ENCODE measurements at regions not wholly inside any gene's neighbourhood (a gene's known extent, or its start where the extent isn't known, plus 50 kb on each side); places are given as distances from the start of the nearest gene placed in this dataset.

DNA sequence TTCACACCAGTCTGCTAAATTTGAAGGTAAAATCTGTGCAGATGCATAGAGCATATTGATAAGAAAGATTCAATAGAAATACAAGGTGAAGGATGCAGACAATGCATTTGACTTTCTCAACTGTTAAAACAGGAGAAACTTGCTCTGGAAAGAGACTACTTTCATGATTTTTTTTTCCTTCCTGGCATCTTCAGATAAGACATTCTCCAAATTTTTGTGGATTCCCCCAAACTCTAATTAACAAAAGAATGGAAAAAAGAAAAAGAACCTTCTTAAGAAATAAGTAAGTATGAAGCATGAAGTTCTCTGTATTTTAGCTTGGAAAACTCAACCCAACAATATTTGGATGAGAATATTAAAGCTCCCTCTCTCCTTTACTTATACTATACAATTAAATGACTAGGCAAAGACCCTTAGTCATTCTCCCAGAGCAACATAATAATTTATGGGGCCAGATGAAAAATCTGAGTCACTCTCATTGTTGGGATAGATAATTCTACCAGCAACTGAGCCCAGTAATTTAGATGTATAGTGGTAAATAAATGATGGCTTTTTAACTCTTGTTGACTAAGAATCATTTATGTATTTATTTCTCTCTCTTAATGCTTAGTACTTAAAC is 298.7 kb upstream of the COL3A1 start:
- TF ChIP-seq, protein P1, sequence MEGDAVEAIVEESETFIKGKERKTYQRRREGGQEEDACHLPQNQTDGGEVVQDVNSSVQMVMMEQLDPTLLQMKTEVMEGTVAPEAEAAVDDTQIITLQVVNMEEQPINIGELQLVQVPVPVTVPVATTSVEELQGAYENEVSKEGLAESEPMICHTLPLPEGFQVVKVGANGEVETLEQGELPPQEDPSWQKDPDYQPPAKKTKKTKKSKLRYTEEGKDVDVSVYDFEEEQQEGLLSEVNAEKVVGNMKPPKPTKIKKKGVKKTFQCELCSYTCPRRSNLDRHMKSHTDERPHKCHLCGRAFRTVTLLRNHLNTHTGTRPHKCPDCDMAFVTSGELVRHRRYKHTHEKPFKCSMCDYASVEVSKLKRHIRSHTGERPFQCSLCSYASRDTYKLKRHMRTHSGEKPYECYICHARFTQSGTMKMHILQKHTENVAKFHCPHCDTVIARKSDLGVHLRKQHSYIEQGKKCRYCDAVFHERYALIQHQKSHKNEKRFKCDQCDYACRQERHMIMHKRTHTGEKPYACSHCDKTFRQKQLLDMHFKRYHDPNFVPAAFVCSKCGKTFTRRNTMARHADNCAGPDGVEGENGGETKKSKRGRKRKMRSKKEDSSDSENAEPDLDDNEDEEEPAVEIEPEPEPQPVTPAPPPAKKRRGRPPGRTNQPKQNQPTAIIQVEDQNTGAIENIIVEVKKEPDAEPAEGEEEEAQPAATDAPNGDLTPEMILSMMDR (IDR thresholded peaks at IDR 0.05): no peak
- no peak for TF ChIP-seq POLR2A (IDR thresholded peaks at IDR 0.05)

Measured in ovary (tissue), 3 donors.